ENCODE measurements at regions not wholly inside any gene's neighbourhood (a gene's known extent, or its start where the extent isn't known, plus 50 kb on each side); places are given as distances from the start of the nearest gene placed in this dataset.

DNA sequence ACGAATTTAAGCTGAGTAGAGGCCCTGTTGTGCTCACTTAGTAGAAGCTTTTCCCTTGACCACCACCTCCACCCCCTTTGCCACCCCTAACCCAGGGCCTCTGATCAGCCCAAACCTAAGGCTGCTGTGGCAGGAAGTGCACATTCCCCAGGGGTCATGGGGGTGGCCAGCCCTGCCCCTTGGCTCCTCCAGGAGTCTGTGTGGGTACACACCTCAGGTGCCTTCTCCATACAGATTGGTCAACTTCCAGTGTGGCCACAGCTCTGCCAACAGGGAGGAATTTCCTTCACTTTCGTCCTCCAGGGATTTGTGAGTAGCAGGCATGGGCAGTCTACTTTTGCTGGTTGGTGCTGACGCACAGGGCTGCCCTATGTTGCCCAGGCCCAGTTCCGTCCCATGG is 249.9 kb upstream of the ZNF32 start:
- TF ChIP-seq CTCF (IDR thresholded peaks at IDR 0.05) (no peak), POLR2A (IDR thresholded peaks at IDR 0.05) (no peak)
